ENCODE measurements at regions not wholly inside any gene's neighbourhood (a gene's known extent, or its start where the extent isn't known, plus 50 kb on each side); places are given as distances from the start of the nearest gene placed in this dataset.

- H3K36me3 ChIP-seq (ENCODE audit: control insufficient read depth in 4 of 4, insufficient read depth in 4 of 4, low read length in 4 of 4): no peaks in the 10 kb centered on the region
- peak; percentile 25 to 80 (median 71) for DNase-seq
- peaks cover 0 to 4% (median 0%) of the 10 kb centered on the region in 4 donors for H3K9me3 ChIP-seq (ENCODE audit: control insufficient read depth in 4 of 4, insufficient read depth in 3 of 4, low read length in 3 of 4)
- ATAC-seq (ENCODE audit: insufficient read depth, low FRiP score): no peak
- peaks cover 0 to 7% (median 0%) of the 10 kb centered on the region in 5 donors for H3K4me1 ChIP-seq (ENCODE audit: control insufficient read depth in 5 of 5, insufficient read depth in 5 of 5, low read length in 5 of 5)
- H3K4me3 ChIP-seq: no peak overlapping the region
- no peak for TF ChIP-seq CTCF (IDR thresholded peaks at IDR 0.05; ENCODE audit: control extremely low read depth, extremely low read depth)
- H3K9ac ChIP-seq (ENCODE audit: insufficient read depth in 1 of 2, low read length in 2 of 2): no peak overlapping the region
- H3K27ac ChIP-seq (ENCODE audit: low read depth in 1 of 2, low read length in 1 of 2): no peak overlapping the region
- no peaks in the 10 kb centered on the region for H3K27me3 ChIP-seq (ENCODE audit: control insufficient read depth in 3 of 3, insufficient read depth in 3 of 3, low read length in 2 of 3)
- 76 to 85% methylated on average over 7 of the region's 7 CpGs for WGBS, 2 donors
Observed at GRCh38 chr2:150538651-150539201, 51.3 kb upstream of the RND3 start.

All from lung (tissue), 11 donors.